Lower lobe of right lung (tissue), 2 donors: ENCODE measurements at regions not wholly inside any gene's neighbourhood (a gene's known extent, or its start where the extent isn't known, plus 50 kb on each side); places are given as distances from the start of the nearest gene placed in this dataset.

Source experiments
- ATAC-seq, 2 donors: fragments of 200-7000 bp; cut with Tn5 transposase; one replicate each; pipeline ENCODE4 v1.9.1; 2020 to 2022; ENCODE audit warnings: mild to moderate bottlenecking in 2 of 2, moderate library complexity in 2 of 2
- DNase-seq: peaks from one replicate; pipeline ENCODE4 v3.0.0-alpha.2; 2020
- H3K27ac ChIP-seq: fragments of 200-600 bp; one replicate; pipeline ENCODE4 v1.8.0; 2022
- H3K27me3 ChIP-seq: fragments of 200-600 bp; one replicate; pipeline ENCODE4 v1.8.0; 2022; ENCODE audit warnings: low read depth
- H3K36me3 ChIP-seq: fragments of 200-600 bp; one replicate; pipeline ENCODE4 v1.8.0; 2022; ENCODE audit warnings: mild to moderate bottlenecking
- H3K4me1 ChIP-seq: fragments of 200-600 bp; one replicate; pipeline ENCODE4 v1.8.0; 2022
- H3K4me3 ChIP-seq: fragments of 200-600 bp; one replicate; pipeline ENCODE4 v1.8.0; 2022; ENCODE audit warnings: mild to moderate bottlenecking
- H3K9me3 ChIP-seq: fragments of 200-600 bp; one replicate; pipeline ENCODE4 v1.8.0; 2022
- CTCF ChIP-seq: fragments of 200-600 bp; IDR thresholded peaks from one replicate; pipeline ENCODE4 v1.8.0; 2022; ENCODE audit warnings: antibody characterized with exemption, mild to moderate bottlenecking
- intact Hi-C: fragments of 100-400 bp; cut with DNase I; formaldehyde crosslinking; loops from one replicate; pipeline ENCODE4 v1.11.0; 2022
- donor health status: DM: no; HTN: yes; CAD: no; lungs with severe emphysema.

GRCh38 chr5:105134328-105134727 lies 1571.7 kb upstream of the NUDT12 start:
- Histone ChIP-seq H3K4me1 (no peaks in the 10 kb centered on the region), H3K36me3 (no peaks in the 10 kb centered on the region), H3K9me3 (no peaks in the 10 kb centered on the region), H3K4me3 (no peak overlapping the region), H3K27me3 (no peaks in the 10 kb centered on the region), H3K27ac (no peak overlapping the region)
- intact Hi-C loops: no loop called here
- ATAC-seq (no peak), DNase-seq (no peak)
- TF ChIP-seq CTCF: no peak

GRCh38 chr5:105133087-105133486 lies 1570.5 kb upstream of the NUDT12 start:
- no peak overlapping the region for H3K27ac ChIP-seq
- ATAC-seq (no peak), DNase-seq (no peak)
- H3K4me3 ChIP-seq: no peak overlapping the region
- H3K27me3 ChIP-seq: no peaks in the 10 kb centered on the region
- H3K9me3 ChIP-seq: no peaks in the 10 kb centered on the region
- H3K36me3 ChIP-seq: no peaks in the 10 kb centered on the region
- no peaks in the 10 kb centered on the region for H3K4me1 ChIP-seq
- intact Hi-C loops: no loop called here
- no peak for TF ChIP-seq CTCF

- H3K4me1 ChIP-seq: no peaks in the 10 kb centered on the region
- no peak overlapping the region for H3K27ac ChIP-seq
- no peak overlapping the region for H3K4me3 ChIP-seq
- intact Hi-C loops: no loop called here
- TF ChIP-seq CTCF: no peak
- ATAC-seq (no peak), DNase-seq (no peak)
- no peaks in the 10 kb centered on the region for H3K9me3 ChIP-seq
- H3K36me3 ChIP-seq: no peaks in the 10 kb centered on the region
- H3K27me3 ChIP-seq: no peaks in the 10 kb centered on the region
Observed at GRCh38 chr5:105132581-105132980, 1570.0 kb upstream of the NUDT12 start.

- Histone ChIP-seq H3K4me3 (no peak overlapping the region), H3K36me3 (no peaks in the 10 kb centered on the region), H3K27me3 (no peaks in the 10 kb centered on the region), H3K27ac (no peak overlapping the region), H3K4me1 (no peaks in the 10 kb centered on the region), H3K9me3 (no peaks in the 10 kb centered on the region)
- intact Hi-C loops: no loop called here
- ATAC-seq (no peak), DNase-seq (no peak)
- TF ChIP-seq CTCF: no peak
Observed at GRCh38 chr5:105131045-105131444, 1568.5 kb upstream of the NUDT12 start.

GRCh38 chr5:105101577-105101976 lies 1539.0 kb upstream of the NUDT12 start:
- no peak overlapping the region for H3K27ac ChIP-seq
- ATAC-seq (no peak), DNase-seq (no peak)
- no peaks in the 10 kb centered on the region for H3K36me3 ChIP-seq
- intact Hi-C loops: no loop called here
- no peaks in the 10 kb centered on the region for H3K27me3 ChIP-seq
- H3K9me3 ChIP-seq: no peaks in the 10 kb centered on the region
- no peak for TF ChIP-seq CTCF
- no peaks in the 10 kb centered on the region for H3K4me1 ChIP-seq
- no peak overlapping the region for H3K4me3 ChIP-seq

GRCh38 chr5:105088961-105089360 lies 1526.4 kb upstream of the NUDT12 start:
- no peak for ATAC-seq
- no peak for DNase-seq
- Histone ChIP-seq H3K9me3 (no peaks in the 10 kb centered on the region), H3K4me3 (no peak overlapping the region), H3K27me3 (no peaks in the 10 kb centered on the region), H3K36me3 (no peaks in the 10 kb centered on the region), H3K4me1 (no peaks in the 10 kb centered on the region), H3K27ac (no peak overlapping the region)
- intact Hi-C loops: no loop called here
- no peak for TF ChIP-seq CTCF
